ENCODE measurements at regions not wholly inside any gene's neighbourhood (a gene's known extent, or its start where the extent isn't known, plus 50 kb on each side); places are given as distances from the start of the nearest gene placed in this dataset.

DNA sequence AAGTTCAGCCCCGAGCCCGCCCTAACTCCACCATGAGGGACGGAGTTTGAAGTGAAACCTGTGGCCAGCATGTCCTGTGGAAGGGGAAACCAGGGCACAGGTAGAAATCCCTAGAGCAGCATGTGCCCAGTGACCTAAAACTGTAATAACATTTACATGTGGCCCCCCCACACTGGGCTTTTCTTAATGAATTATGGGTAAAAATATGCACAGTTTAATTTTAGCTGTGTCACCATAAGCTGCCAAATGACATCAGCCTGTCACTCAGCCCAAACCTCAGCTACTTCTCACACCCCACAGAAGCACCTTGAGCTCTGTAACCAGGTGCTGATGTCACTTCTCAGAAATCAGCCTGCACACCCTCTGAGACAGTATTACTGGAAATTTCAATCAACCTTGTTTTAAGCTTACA lies 50.0 kb upstream of the SLC19A1 start:
- Histone ChIP-seq H3K4me3 (ENCODE audit: low read depth, low read length, poor library complexity, severe bottlenecking) (no peak overlapping the region), H3K27me3 (replicated peaks; ENCODE audit: insufficient read depth, low read depth, low read length, poor library complexity) (no peaks in the 10 kb centered on the region), H3K27ac (ENCODE audit: low read depth, low read length, poor library complexity, severe bottlenecking) (peak overlapping the region; percentile 27), H3K9me3 (ENCODE audit: low read depth, low read length, poor library complexity, severe bottlenecking) (no peaks in the 10 kb centered on the region), H3K4me1 (ENCODE audit: insufficient read depth, low read length, poor library complexity, severe bottlenecking) (no peaks in the 10 kb centered on the region), H3K36me3 (ENCODE audit: insufficient read depth, low read length, poor library complexity, severe bottlenecking) (no peaks in the 10 kb centered on the region)
- POLR2A ChIA-PET (ENCODE audit: low non-redundant PET): no interaction called here
- TF ChIP-seq CTCF (conservative IDR thresholded peaks at IDR 0.05; ENCODE audit: low read depth, low read length) (no peak), EZH2 (IDR thresholded peaks at IDR 0.05; ENCODE audit: borderline replicate concordance, low read depth, low read length, poor library complexity, severe bottlenecking) (no peak)
- no peak for DNase-seq (ENCODE audit: low spot score)
- CTCF ChIA-PET: interaction anchor here (0.7 kb wide), 1 partner anchor 229 kb away, joined by 4 read pairs; no protein-coding TSS in a partner anchor
- intact Hi-C loops (cut with micrococcal nuclease; ENCODE audit: unreplicated experiment): no loop called here
- BruUV-seq (replicated peaks): no TSS peak

- Histone ChIP-seq H3K4me1 (ENCODE audit: insufficient read depth, low read length, poor library complexity, severe bottlenecking) (no peaks in the 10 kb centered on the region), H3K27me3 (replicated peaks; ENCODE audit: insufficient read depth, low read depth, low read length, poor library complexity) (no peaks in the 10 kb centered on the region), H3K9me3 (ENCODE audit: low read depth, low read length, poor library complexity, severe bottlenecking) (no peaks in the 10 kb centered on the region), H3K36me3 (ENCODE audit: insufficient read depth, low read length, poor library complexity, severe bottlenecking) (no peaks in the 10 kb centered on the region), H3K4me3 (ENCODE audit: low read depth, low read length, poor library complexity, severe bottlenecking) (no peak overlapping the region), H3K27ac (ENCODE audit: low read depth, low read length, poor library complexity, severe bottlenecking) (no peak overlapping the region)
- TF ChIP-seq CTCF (conservative IDR thresholded peaks at IDR 0.05; ENCODE audit: low read depth, low read length) (no peak), EZH2 (IDR thresholded peaks at IDR 0.05; ENCODE audit: borderline replicate concordance, low read depth, low read length, poor library complexity, severe bottlenecking) (no peak)
- no TSS peak for BruUV-seq (replicated peaks)
- no peak for DNase-seq (ENCODE audit: low spot score)
- ChIA-PET CTCF (interaction anchor here (0.7 kb wide), 1 partner anchor 228 kb away, joined by 4 read pairs; no protein-coding TSS in a partner anchor), POLR2A (ENCODE audit: low non-redundant PET) (no interaction called here)
- intact Hi-C loops (cut with micrococcal nuclease; ENCODE audit: unreplicated experiment): no loop called here
These were observed 50.4 kb upstream of the SLC19A1 start for GRCh38 chr21:45592626-45593134.

GRCh38 chr21:45593162-45594022 lies 50.1 kb upstream of the PCBP3 start:
- BruUV-seq (replicated peaks): no TSS peak
- TF ChIP-seq CTCF (conservative IDR thresholded peaks at IDR 0.05; ENCODE audit: low read depth, low read length) (no peak), EZH2 (IDR thresholded peaks at IDR 0.05; ENCODE audit: borderline replicate concordance, low read depth, low read length, poor library complexity, severe bottlenecking) (no peak)
- Histone ChIP-seq H3K27me3 (replicated peaks; ENCODE audit: insufficient read depth, low read depth, low read length, poor library complexity) (no peaks in the 10 kb centered on the region), H3K27ac (ENCODE audit: low read depth, low read length, poor library complexity, severe bottlenecking) (no peak overlapping the region), H3K9me3 (ENCODE audit: low read depth, low read length, poor library complexity, severe bottlenecking) (no peaks in the 10 kb centered on the region), H3K4me3 (ENCODE audit: low read depth, low read length, poor library complexity, severe bottlenecking) (no peak overlapping the region), H3K4me1 (ENCODE audit: insufficient read depth, low read length, poor library complexity, severe bottlenecking) (no peaks in the 10 kb centered on the region), H3K36me3 (ENCODE audit: insufficient read depth, low read length, poor library complexity, severe bottlenecking) (no peaks in the 10 kb centered on the region)
- POLR2A ChIA-PET (ENCODE audit: low non-redundant PET): no interaction called here
- CTCF ChIA-PET: interaction anchor here (0.5 kb wide), 1 partner anchor 37 kb away, joined by 10 read pairs; no protein-coding TSS in a partner anchor
- intact Hi-C loops (cut with micrococcal nuclease; ENCODE audit: unreplicated experiment): no loop called here
- no peak for DNase-seq (ENCODE audit: low spot score)
